HepG2 (cell line): ENCODE measurements at regions not wholly inside any gene's neighbourhood (a gene's known extent, or its start where the extent isn't known, plus 50 kb on each side); places are given as distances from the start of the nearest gene placed in this dataset.

Experiments used
- ARNTL ChIP-seq: sonication (generic); formaldehyde crosslinking; IDR thresholded peaks from 2 replicates; pipeline ENCODE4 v1.4.0; 2020; ENCODE audit warnings: mild to moderate bottlenecking, missing genetic modification reagents
- ELF1 ChIP-seq: sonication (generic); formaldehyde crosslinking; IDR thresholded peaks from 2 replicates; pipeline ENCODE4 v1.4.0; 2020; ENCODE audit warnings: missing genetic modification reagents
- GZF1 ChIP-seq: sonication (generic); formaldehyde crosslinking; IDR thresholded peaks from 2 replicates; pipeline ENCODE4 v1.5.1; 2020; ENCODE audit warnings: mild to moderate bottlenecking, missing genetic modification reagents
- HDAC1 ChIP-seq: sonication (generic); formaldehyde crosslinking; IDR thresholded peaks from 2 replicates; pipeline ENCODE4 v1.5.1; 2020; ENCODE audit warnings: mild to moderate bottlenecking, missing genetic modification reagents
- HNF4G ChIP-seq, 2 experiments: sonication (generic) in 1 of 2; formaldehyde crosslinking in 1 of 2; IDR thresholded peaks; 2 replicates each; pipeline versions ENCODE4 v1.4.0 to v1.6.1; 2011 to 2020; ENCODE audit warnings: borderline replicate concordance in 2 of 2, low read depth in 2 of 2, mild to moderate bottlenecking in 2 of 2, low read length in 1 of 2, missing genetic modification reagents in 1 of 2, moderate library complexity in 1 of 2
- KDM1A ChIP-seq: IDR thresholded peaks from 2 replicates; pipeline ENCODE4 v1.6.1; 2016; ENCODE audit warnings: missing compliant biosample characterization
- MED1 ChIP-seq: sonication (generic); formaldehyde crosslinking; IDR thresholded peaks from 2 replicates; pipeline ENCODE4 v1.4.0; 2020; ENCODE audit warnings: missing genetic modification reagents
- MXD3 ChIP-seq: IDR thresholded peaks from 2 replicates; pipeline ENCODE4 v1.6.1; 2016; ENCODE audit warnings: mild to moderate bottlenecking, missing biosample characterization, missing genetic modification reagents
- NCOA5 ChIP-seq: sonication (generic); formaldehyde crosslinking; IDR thresholded peaks from 2 replicates; pipeline ENCODE4 v1.4.0; 2020; ENCODE audit warnings: missing genetic modification reagents
- NFKB2 ChIP-seq: sonication (generic); formaldehyde crosslinking; IDR thresholded peaks from 2 replicates; pipeline ENCODE4 v1.4.0; 2020; ENCODE audit warnings: missing genetic modification reagents, borderline replicate concordance
- NR2C2 ChIP-seq: sonication (generic); formaldehyde crosslinking; IDR thresholded peaks from 2 replicates; pipeline ENCODE4 v1.4.0; 2020; ENCODE audit warnings: missing genetic modification reagents, mild to moderate bottlenecking, moderate library complexity, borderline replicate concordance
- PAX8 ChIP-seq: sonication (generic); formaldehyde crosslinking; IDR thresholded peaks from 2 replicates; pipeline ENCODE4 v1.8.0; 2022; ENCODE audit warnings: mild to moderate bottlenecking, missing genetic modification reagents, borderline replicate concordance
- RFX5 ChIP-seq: IDR thresholded peaks from 2 replicates; pipeline ENCODE4 v1.6.1; 2011; ENCODE audit warnings: low read depth, low read length, improper control_type of control experiment
- SPEN ChIP-seq: sonication (generic); formaldehyde crosslinking; IDR thresholded peaks from 2 replicates; pipeline ENCODE4 v1.5.1; 2020; ENCODE audit warnings: low read depth, mild to moderate bottlenecking, missing genetic modification reagents
- TARDBP ChIP-seq: sonication (generic); formaldehyde crosslinking; IDR thresholded peaks from 2 replicates; pipeline ENCODE4 v1.8.0; 2022; ENCODE audit warnings: mild to moderate bottlenecking, missing genetic modification reagents
- TBL1XR1 ChIP-seq: fragments of 150-350 bp; IDR thresholded peaks from 2 replicates; pipeline ENCODE4 v1.6.1; 2014; ENCODE audit warnings: borderline replicate concordance, low read length; ENCODE audit not compliant: partially characterized antibody
- TBX3 ChIP-seq: fragments of 450-650 bp; IDR thresholded peaks from 2 replicates; pipeline ENCODE4 v1.6.1; 2017; ENCODE audit warnings: antibody characterized with exemption, mild to moderate bottlenecking, inconsistent platforms, borderline replicate concordance
- WIZ ChIP-seq: sonication (generic); formaldehyde crosslinking; IDR thresholded peaks from 2 replicates; pipeline ENCODE4 v1.5.1; 2020; ENCODE audit warnings: mild to moderate bottlenecking, missing genetic modification reagents
- YY1 ChIP-seq: IDR thresholded peaks from 2 replicates; pipeline ENCODE4 v1.6.1; 2011; ENCODE audit warnings: low read length, low read depth, moderate library complexity, mild to moderate bottlenecking; ENCODE audit not compliant: insufficient read depth, insufficient replicate concordance
- ZMAT3 ChIP-seq: sonication (generic); formaldehyde crosslinking; conservative IDR thresholded peaks from 2 replicates; pipeline ENCODE4 v1.7.0; 2021; ENCODE audit warnings: missing genetic modification reagents
- ZNF556 ChIP-seq: sonication (generic); formaldehyde crosslinking; IDR thresholded peaks from 2 replicates; pipeline ENCODE4 v1.4.0; 2020; ENCODE audit warnings: mild to moderate bottlenecking, missing genetic modification reagents, borderline replicate concordance
- ZNF772 ChIP-seq: sonication (generic); formaldehyde crosslinking; IDR thresholded peaks from 2 replicates; pipeline ENCODE4 v1.5.0; 2020; ENCODE audit warnings: mild to moderate bottlenecking, missing genetic modification reagents
- ZNF775 ChIP-seq: sonication (generic); formaldehyde crosslinking; IDR thresholded peaks from 2 replicates; pipeline ENCODE4 v1.4.0; 2020; ENCODE audit warnings: missing genetic modification reagents, mild to moderate bottlenecking, moderate library complexity, borderline replicate concordance
- ZNF788 ChIP-seq: sonication (generic); formaldehyde crosslinking; IDR thresholded peaks from 2 replicates; pipeline ENCODE4 v1.5.0; 2020; ENCODE audit warnings: mild to moderate bottlenecking, missing genetic modification reagents, borderline replicate concordance
- TF ChIP-seq, protein P1 (sequence below): sonication (generic); formaldehyde crosslinking; IDR thresholded peaks from 2 replicates; pipeline ENCODE4 v1.4.0; 2020; ENCODE audit warnings: missing genetic modification reagents, low read depth, mild to moderate bottlenecking, borderline replicate concordance
- TF ChIP-seq, protein P2 (sequence below): sonication (generic); formaldehyde crosslinking; IDR thresholded peaks from 2 replicates; pipeline ENCODE4 v1.8.0; 2022; ENCODE audit warnings: mild to moderate bottlenecking, missing genetic modification reagents, moderate library complexity
- TF ChIP-seq, protein P3 (sequence below): sonication (generic); formaldehyde crosslinking; IDR thresholded peaks from 2 replicates; pipeline ENCODE4 v1.5.0; 2020; ENCODE audit warnings: missing genetic modification reagents, mild to moderate bottlenecking, borderline replicate concordance

DNA sequence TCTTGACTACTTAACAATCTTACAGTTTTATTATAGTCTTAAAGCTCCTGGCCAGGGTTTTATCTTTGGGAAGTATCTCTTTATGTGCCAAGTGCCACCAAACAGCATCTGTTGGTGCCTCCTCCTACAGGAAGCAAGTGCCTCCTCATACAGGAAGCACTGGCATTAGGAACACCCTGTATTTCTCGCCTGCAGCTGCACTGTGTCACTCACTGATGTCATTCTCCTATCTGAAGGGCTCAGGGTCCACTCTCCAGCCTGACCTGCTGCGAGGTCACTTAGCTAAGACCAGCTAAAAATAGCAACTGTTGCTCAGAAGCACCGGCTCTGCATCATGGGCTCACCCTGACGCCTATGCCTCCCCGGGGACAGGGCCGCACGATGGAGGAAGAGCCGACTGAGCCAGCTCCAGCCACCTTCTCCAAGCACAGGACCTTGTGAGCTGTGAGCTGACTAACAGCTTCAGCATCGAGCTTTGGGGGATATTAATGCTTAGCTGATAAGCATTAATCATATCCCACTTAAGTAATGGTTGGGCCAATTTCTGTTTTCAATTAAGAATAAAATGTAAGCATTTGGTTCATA is 66.3 kb upstream of the CD93 start (continued):
- TF ChIP-seq, protein P1, sequence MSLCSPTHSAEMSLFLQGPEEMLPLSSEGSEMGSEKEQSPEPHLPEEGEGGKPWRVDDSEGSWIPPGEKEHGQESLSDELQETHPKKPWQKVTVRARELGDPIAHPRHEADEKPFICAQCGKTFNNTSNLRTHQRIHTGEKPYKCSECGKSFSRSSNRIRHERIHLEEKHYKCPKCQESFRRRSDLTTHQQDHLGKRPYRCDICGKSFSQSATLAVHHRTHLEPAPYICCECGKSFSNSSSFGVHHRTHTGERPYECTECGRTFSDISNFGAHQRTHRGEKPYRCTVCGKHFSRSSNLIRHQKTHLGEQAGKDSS, result no peak
- TF ChIP-seq, protein P2, sequence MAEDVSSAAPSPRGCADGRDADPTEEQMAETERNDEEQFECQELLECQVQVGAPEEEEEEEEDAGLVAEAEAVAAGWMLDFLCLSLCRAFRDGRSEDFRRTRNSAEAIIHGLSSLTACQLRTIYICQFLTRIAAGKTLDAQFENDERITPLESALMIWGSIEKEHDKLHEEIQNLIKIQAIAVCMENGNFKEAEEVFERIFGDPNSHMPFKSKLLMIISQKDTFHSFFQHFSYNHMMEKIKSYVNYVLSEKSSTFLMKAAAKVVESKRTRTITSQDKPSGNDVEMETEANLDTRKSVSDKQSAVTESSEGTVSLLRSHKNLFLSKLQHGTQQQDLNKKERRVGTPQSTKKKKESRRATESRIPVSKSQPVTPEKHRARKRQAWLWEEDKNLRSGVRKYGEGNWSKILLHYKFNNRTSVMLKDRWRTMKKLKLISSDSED (CRISPR knock-in tag), result no peak
- TF ChIP-seq TBX3 (0 out of 2 replicates have a peak, but pooled peaks have one; percentile 21), RFX5 (0 out of 2 replicates have a peak, but pooled peaks have one; percentile 19), NCOA5 (no peak), ZNF775 (no peak), MXD3 (CRISPR knock-in tag) (no peak), MED1 (CRISPR knock-in tag) (peak; percentile 92), ZNF772 (CRISPR knock-in tag) (peak; percentile 54; the same call in 1 of the 2 replicates), YY1 (peak; percentile 44), ZNF556 (peak; percentile 44; the same call in 1 of the 2 replicates), NR2C2 (peak; percentile 85), HNF4G (IDR thresholded peaks at IDR 0.05; ENCODE audit: borderline replicate concordance, low read depth, low read length) (peak; percentile 46; the same call in 1 of the 2 replicates), HNF4G (CRISPR knock-in tag; IDR thresholded peaks at IDR 0.05; ENCODE audit: borderline replicate concordance, low read depth) (peak; percentile 80; the same call in 1 of the 2 replicates), NFKB2 (CRISPR knock-in tag) (peak; percentile 22; the same call in 1 of the 2 replicates), WIZ (0 out of 2 replicates have a peak, but pooled peaks have one; percentile 54), KDM1A (0 out of 2 replicates have a peak, but pooled peaks have one; percentile 9), ZMAT3 (CRISPR knock-in tag) (no peak), GZF1 (CRISPR knock-in tag) (no peak), ZNF788 (peak; percentile 84; the same call in 1 of the 2 replicates), ARNTL (0 out of 2 replicates have a peak, but pooled peaks have one; percentile 35), PAX8 (CRISPR knock-in tag) (no peak), SPEN (CRISPR knock-in tag) (peak; percentile 72), HDAC1 (CRISPR knock-in tag) (peak; percentile 79), TBL1XR1 (peak; percentile 81), TARDBP (CRISPR knock-in tag) (peak; percentile 29; the same call in 1 of the 2 replicates), ELF1 (CRISPR knock-in tag) (peak; percentile 80)
- TF ChIP-seq, protein P3, sequence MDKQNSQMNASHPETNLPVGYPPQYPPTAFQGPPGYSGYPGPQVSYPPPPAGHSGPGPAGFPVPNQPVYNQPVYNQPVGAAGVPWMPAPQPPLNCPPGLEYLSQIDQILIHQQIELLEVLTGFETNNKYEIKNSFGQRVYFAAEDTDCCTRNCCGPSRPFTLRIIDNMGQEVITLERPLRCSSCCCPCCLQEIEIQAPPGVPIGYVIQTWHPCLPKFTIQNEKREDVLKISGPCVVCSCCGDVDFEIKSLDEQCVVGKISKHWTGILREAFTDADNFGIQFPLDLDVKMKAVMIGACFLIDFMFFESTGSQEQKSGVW (CRISPR knock-in tag), result no peak
